GM21390 (cell line): ENCODE measurements at regions not wholly inside any gene's neighbourhood (a gene's known extent, or its start where the extent isn't known, plus 50 kb on each side); places are given as distances from the start of the nearest gene placed in this dataset.
"Not testable (repeated sequence)": the region's sequence is repeated elsewhere in the genome, so short reads cannot be mapped to it uniquely, and the experiment has no call there.

ENCODE experiments used
- ATAC-seq: cut with Tn5 transposase; IDR thresholded peaks from one replicate; pipeline ENCODE4 v1.9.1; 2021; ENCODE audit not compliant: unreplicated experiment

GRCh38 chr3:125791021-125791420 lies 178.0 kb upstream of the ROPN1B start:
- ATAC-seq, result not testable (repeated sequence)

DNA sequence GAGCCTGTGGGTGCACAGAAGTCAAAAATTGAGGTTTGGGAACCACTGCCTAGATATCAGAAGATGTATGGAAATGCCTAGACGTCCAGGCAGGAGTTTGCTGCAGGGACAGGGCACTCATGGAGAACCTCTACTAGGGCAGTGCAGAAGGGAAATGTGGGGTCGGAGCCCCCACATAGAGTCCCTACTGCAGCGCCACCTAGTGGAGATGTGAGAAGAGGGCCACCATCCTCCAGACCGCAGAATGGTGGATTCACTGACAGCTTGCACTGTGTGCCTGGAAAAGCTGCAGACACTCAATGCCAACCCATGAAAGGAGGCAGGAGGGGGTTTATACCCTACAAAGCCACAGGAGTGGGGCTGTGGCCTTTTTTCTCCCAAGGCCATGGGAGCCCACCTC lies 159.0 kb upstream of the ROPN1B start:
- not testable (repeated sequence) for ATAC-seq

DNA sequence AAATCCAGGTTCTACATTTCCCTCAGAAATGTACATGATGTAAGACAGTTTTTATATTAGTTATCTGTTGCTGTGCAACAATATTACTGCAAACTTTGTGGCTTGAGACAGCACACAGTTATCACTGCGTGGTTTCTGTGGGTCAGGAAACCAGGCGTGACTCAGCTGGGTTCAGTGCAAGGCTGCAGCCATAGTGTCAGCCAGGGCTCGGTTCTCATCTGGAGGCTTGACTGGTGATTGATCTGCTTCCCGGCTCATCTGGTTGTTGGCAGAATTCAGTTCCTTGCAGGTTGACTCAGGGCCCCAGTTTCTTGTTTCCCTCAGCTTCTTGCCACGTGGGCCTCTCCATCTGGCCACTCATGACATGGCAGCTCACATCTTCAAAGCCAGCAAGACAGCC lies 146.8 kb upstream of the ROPN1B start:
- not testable (repeated sequence) for ATAC-seq

- not testable (repeated sequence) for ATAC-seq
Observed at GRCh38 chr3:125831005-125831750, 137.8 kb upstream of the ROPN1B start.

DNA sequence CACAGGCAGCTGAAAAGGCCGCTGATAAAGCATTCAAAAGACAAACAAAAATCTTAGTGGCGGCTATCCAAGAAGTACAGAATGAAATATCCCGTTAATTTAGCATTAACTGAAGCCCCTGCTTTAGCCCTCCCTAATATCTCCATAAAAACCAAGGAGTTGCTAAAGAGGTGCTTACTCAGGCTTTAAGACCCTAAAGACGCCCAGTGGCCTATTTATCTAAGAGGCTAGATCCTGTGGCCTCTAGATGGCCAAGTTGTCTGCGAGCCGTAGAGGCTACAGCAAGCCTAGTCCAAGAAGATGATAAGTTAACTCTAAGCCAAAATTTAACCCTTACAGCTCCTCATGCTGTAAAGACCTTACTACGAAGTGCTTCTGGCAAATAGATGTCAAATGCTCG lies 133.4 kb upstream of the ROPN1B start:
- ATAC-seq, result not testable (repeated sequence)

DNA sequence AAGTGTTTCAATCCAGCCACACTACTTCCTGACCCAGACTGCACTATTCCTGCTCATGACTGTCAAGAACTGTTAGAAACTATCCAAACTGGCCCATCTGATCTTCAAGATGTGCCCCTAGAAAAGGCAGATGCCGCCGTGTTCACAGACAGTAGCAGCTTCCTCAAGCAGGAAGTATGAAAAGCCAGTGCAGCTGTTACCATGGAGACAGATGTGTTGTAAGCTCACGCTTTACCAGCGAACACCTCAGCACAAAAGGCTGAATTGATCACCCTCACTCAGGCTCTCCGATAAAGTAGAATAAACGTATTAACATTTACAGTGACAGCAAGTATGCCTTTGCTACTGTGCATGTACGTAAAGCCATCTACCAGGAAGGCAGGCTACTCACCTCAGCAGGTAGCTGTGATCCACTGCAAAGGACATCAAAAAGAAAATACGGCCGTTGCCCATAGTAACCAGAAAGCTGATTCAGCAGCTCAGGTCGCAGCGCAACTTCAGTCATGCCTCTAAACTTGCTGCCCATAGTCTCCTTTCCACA lies 132.9 kb upstream of the ROPN1B start:
- not testable (repeated sequence) for ATAC-seq

- not testable (repeated sequence) for ATAC-seq
Observed at GRCh38 chr3:125836786-125837185, 132.2 kb upstream of the ROPN1B start.

DNA sequence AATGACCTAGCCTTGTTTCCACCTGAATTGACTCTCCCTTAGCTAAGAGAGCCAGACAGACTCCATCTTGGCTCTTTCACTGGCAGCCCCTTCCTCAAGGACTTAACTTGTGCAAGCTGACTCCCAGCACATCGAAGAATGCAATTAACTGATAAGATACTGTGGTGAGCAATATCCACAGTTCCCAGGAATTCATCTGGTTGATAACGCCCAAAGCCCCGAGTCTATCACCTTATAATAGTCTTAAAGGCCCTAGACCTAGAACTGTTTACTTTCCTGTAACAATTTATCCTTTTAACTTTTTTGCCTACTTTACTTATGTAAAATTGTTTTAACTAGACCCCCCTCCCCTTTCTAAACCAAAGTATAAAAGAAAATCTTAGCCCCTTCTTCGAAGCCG lies 130.1 kb upstream of the ROPN1B start:
- not testable (repeated sequence) for ATAC-seq

DNA sequence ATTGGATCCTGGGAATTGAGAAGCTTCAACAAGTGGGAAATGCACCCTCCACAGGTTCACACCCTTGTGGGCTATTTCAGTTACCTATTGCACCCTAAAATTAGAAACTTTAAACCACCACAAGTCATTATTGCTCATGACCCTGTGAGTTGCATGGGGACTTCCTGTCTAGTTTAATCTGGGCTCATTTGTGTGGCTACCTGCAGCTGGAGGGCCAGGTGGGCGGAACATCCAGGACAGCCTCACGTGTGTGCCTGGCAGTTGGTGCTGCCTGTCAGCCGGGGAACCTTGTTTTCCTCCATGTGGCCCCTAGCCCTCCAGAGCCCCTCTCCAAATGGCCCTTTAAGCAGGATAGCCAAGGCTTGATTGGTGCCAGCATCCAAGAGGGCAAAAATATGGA lies 128.5 kb upstream of the ROPN1B start:
- ATAC-seq, result not testable (repeated sequence)

DNA sequence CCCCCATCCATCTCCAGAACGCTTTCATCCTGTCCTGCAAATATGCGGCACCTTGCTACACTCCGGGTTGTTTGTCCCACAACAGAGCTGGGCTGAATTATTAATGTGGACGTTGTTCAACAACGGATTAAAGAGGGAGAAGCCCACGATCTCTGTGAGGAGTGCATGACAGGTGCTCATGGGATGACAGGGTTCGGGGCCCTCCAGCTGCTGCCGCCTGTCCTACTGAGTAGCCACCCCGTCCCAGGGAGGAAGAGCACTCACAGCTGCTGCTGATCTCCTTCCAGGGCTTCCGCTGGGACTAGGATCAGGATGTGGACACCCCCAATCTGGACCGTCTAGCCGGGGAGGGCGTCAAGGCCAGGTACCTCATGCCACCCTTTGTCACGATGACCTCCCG lies 121.0 kb upstream of the ROPN1B start:
- not testable (repeated sequence) for ATAC-seq

- not testable (repeated sequence) for ATAC-seq
Observed at GRCh38 chr3:125855006-125855405, 114.0 kb upstream of the ROPN1B start.

DNA sequence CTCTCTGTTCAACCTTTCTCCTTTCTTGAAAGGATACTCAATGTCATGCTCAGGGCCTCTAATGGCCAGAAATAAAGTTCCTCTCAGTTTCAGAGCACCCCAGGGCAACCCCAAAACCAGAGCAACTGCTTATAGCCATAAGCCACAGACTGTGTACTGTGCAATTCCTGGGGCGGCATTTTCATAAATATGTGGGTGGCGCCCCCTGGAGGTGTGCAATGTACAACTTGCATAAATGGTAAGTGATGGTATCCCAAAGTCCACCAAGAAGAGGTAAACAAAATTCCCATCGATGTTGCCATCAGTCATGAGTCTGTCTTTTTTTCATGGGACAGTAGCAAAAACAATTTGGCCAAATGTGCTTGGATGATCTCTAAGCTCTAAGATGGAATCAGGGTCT lies 108.4 kb upstream of the ROPN1B start:
- ATAC-seq, result not testable (repeated sequence)

DNA sequence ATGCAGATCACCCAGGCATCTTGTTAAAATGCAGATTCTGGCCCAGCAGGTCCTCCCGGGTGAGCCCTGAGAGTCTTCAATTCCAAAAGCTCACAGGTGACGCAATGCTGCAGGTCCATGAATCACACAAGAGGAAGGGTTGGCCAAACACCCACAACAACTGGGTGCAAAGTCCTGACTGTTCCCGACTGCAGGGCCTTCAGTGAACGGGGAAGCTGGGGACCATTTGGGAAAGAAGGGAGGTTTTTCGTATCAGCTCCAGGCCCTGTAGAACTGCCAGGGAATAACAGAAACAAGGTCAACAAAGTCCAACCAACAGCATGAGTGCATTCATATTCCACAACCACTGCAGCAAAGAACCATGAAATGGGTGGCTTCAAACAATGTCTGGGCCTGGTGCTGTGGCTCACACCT lies 106.1 kb upstream of the ROPN1B start:
- ATAC-seq, result not testable (repeated sequence)

- not testable (repeated sequence) for ATAC-seq
Observed at GRCh38 chr3:125864532-125864931, 104.4 kb upstream of the ROPN1B start.

- ATAC-seq, result not testable (repeated sequence)
Observed at GRCh38 chr3:125886006-125886405, 83.0 kb upstream of the ROPN1B start.

GRCh38 chr3:125899181-125899580 lies 69.8 kb upstream of the ROPN1B start:
- ATAC-seq, result not testable (repeated sequence)

- not testable (repeated sequence) for ATAC-seq
Observed at GRCh38 chr3:125901473-125901872, 67.5 kb upstream of the ROPN1B start.

- ATAC-seq, result not testable (repeated sequence)
Observed at GRCh38 chr3:125903780-125904455, 65.1 kb upstream of the ROPN1B start.

DNA sequence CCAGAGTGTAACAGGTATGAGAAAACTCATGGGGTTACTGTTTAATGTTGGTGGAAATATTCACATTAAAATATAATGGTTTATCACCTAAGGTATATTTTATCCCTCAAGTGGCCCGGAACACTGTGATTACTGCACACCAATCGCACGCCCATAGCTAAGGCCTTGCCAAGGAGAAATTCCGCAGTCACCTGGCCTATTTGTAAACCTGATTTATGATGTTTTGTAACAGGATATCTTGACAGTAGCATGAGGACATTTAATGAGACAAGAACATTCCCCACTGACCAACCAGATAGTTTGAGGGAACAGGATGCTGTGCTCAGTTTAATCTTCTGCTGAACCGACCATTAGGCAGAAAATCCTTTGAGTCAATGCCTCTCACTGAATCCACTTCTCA lies 61.7 kb upstream of the ROPN1B start:
- ATAC-seq, result not testable (repeated sequence)

- ATAC-seq, result not testable (repeated sequence)
Observed at GRCh38 chr3:125910851-125911250, 58.1 kb upstream of the ROPN1B start.

DNA sequence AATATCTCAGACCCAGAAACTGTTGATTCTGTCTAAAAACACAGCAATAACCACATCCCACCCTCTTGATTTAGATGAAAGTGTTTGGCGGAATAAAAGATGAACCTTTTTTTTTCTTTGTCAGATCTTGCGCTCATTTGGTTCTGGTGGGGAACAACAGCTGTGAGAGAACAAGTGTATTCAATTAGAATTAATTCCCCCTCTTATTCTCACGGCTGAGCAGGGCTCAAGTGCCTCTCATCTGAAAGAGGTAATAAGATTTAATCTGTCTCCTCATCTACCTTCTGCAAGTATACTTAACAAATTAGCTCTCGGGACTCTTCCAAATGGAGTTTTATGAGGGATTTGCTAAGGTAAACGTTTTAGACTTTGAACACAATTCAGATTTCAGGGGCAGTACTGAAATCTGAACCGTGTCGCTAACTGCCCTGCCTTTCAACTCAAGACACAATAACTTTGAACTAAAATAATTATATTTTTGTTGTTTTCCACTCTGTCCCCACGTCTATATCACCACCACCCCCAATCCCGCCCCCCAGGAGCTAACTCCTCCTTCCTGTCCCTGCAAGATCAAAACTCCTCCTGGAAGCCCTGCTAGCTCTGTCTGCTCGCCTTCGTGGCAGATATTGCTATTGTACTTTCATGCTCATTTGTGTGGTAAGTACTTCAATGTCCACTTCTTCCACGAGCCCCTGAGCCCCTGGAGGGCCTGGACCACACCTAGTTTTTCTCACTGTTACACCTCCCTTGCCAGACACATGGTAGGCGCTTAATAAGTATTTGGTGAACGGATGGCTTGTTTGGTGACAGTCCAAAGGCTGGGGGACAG lies 54.2 kb upstream of the ROPN1B start:
- not testable (repeated sequence) for ATAC-seq
